OCI-LY7 (cell line): ENCODE measurements at regions not wholly inside any gene's neighbourhood (a gene's known extent, or its start where the extent isn't known, plus 50 kb on each side); places are given as distances from the start of the nearest gene placed in this dataset.

Experiments
- CTCF ChIP-seq: fragments of 200-600 bp; sonication (generic); conservative IDR thresholded peaks from 2 replicates; pipeline ENCODE4 v1.5.1; 2014; ENCODE audit warnings: mild to moderate bottlenecking, antibody characterized with exemption, low read length, moderate library complexity, mixed read lengths
- EZH2phosphoT487 ChIP-seq: fragments of 200-600 bp; sonication (generic); IDR thresholded peaks from 2 replicates; pipeline ENCODE4 v1.6.1; 2018; ENCODE audit warnings: low read depth, borderline replicate concordance, mild to moderate bottlenecking, mixed run types, antibody characterized with exemption, low read length, moderate library complexity, mixed read lengths

GRCh38 chr3:31468433-31468832, 64.3 kb upstream of the STT3B start:
- no peak for TF ChIP-seq CTCF
- TF ChIP-seq EZH2phosphoT487 = no peak
